RWPE1 (cell line): ENCODE measurements at regions not wholly inside any gene's neighbourhood (a gene's known extent, or its start where the extent isn't known, plus 50 kb on each side); places are given as distances from the start of the nearest gene placed in this dataset.

Source experiments
- CTCF ChIA-PET: fragments of 350-600 bp; sonication (Branson Sonifier 250); formaldehyde crosslinking; extraction: SDS; loops from one replicate; lab custom pipeline; 2021; lab: Yijun Ruan, JAX
- POLR2A ChIA-PET: fragments of 400-600 bp; formaldehyde crosslinking; extraction: SDS; loops from one replicate; lab custom pipeline; 2020; ENCODE audit warnings: antibody characterized with exemption; ENCODE audit not compliant: low non-redundant PET; lab: Yijun Ruan, JAX
- DNase-seq: peaks from one replicate; pipeline ENCODE4 v3.0.0; 2012; ENCODE audit warnings: low spot score
- H3K27ac ChIP-seq: fragments of 450-650 bp; 2 replicates; pipeline ENCODE4 v1.5.1; 2017
- CTCF ChIP-seq: fragments of 450-650 bp; conservative IDR thresholded peaks from 2 replicates; pipeline ENCODE4 v1.5.1; 2017; ENCODE audit warnings: low read depth, mild to moderate bottlenecking

- ChIA-PET CTCF (no interaction called here), POLR2A (no interaction called here)
- H3K27ac ChIP-seq: no peak overlapping the region
- no peak for TF ChIP-seq CTCF
- DNase-seq: no peak
These were observed 267.8 kb upstream of the NREP start for GRCh38 chr5:112024769-112025168.

- CTCF ChIA-PET: no interaction called here
- POLR2A ChIA-PET: no interaction called here
- H3K27ac ChIP-seq: no peak overlapping the region
- DNase-seq: no peak
- no peak for TF ChIP-seq CTCF
These were observed 267.2 kb upstream of the NREP start for GRCh38 chr5:112024221-112024620.

GRCh38 chr5:112023766-112024165 lies 266.8 kb upstream of the NREP start:
- DNase-seq: no peak
- no peak overlapping the region for H3K27ac ChIP-seq
- ChIA-PET CTCF (no interaction called here), POLR2A (no interaction called here)
- TF ChIP-seq CTCF: no peak

GRCh38 chr5:112018846-112019245 lies 261.9 kb upstream of the NREP start:
- DNase-seq: no peak
- H3K27ac ChIP-seq: no peak overlapping the region
- ChIA-PET POLR2A (no interaction called here), CTCF (no interaction called here)
- TF ChIP-seq CTCF: no peak

- H3K27ac ChIP-seq: no peak overlapping the region
- ChIA-PET CTCF (no interaction called here), POLR2A (no interaction called here)
- DNase-seq: no peak
- TF ChIP-seq CTCF: no peak
These were observed 260.0 kb upstream of the NREP start for GRCh38 chr5:112016980-112017379.

- no peak for DNase-seq
- no peak overlapping the region for H3K27ac ChIP-seq
- ChIA-PET CTCF (interaction anchor here (0.6 to 0.8 kb wide), 3 partner anchors 13 to 984 kb away, joined by 3 to 4 read pairs (median 4); no protein-coding TSS in a partner anchor), POLR2A (no interaction called here)
- no peak for TF ChIP-seq CTCF
These were observed 257.9 kb upstream of the NREP start for GRCh38 chr5:112014783-112015395.

GRCh38 chr5:112013660-112014059 lies 256.7 kb upstream of the NREP start:
- no peak overlapping the region for H3K27ac ChIP-seq
- no peak for TF ChIP-seq CTCF
- POLR2A ChIA-PET: no interaction called here
- CTCF ChIA-PET: no interaction called here
- DNase-seq: no peak
